Upper lobe of left lung (tissue), 4 donors: ENCODE measurements at regions not wholly inside any gene's neighbourhood (a gene's known extent, or its start where the extent isn't known, plus 50 kb on each side); places are given as distances from the start of the nearest gene placed in this dataset.

Experiments used
- CTCF ChIP-seq, 6 experiments: fragments of 450-650 bp in 4 of 6; fragments of 200-600 bp in 2 of 6; sonication (generic) in 2 of 6; IDR thresholded peaks; one replicate each; pipeline ENCODE4 v1.5.1; 2016 to 2019; ENCODE audit warnings: antibody characterized with exemption in 6 of 6
- EP300 ChIP-seq, 4 donors: sonication (generic); formaldehyde crosslinking; IDR thresholded peaks; one replicate each; pipeline ENCODE4 v1.5.1; 2017; ENCODE audit warnings: antibody characterized with exemption in 4 of 4, control low read depth in 2 of 4
- POLR2A ChIP-seq, 4 donors: fragments of 450-650 bp; IDR thresholded peaks; one replicate each; pipeline ENCODE4 v1.5.1; 2016 to 2017; ENCODE audit warnings: antibody characterized with exemption in 4 of 4, mild to moderate bottlenecking in 2 of 4

GRCh38 chr15:47954196-47954595, 166.6 kb upstream of the SLC24A5 start:
- TF ChIP-seq CTCF (IDR thresholded peaks at IDR 0.05) (no peak), POLR2A (IDR thresholded peaks at IDR 0.05) (no peak), EP300 (IDR thresholded peaks at IDR 0.05) (no peak)
